Testis (tissue), 2 donors: ENCODE measurements at regions not wholly inside any gene's neighbourhood (a gene's known extent, or its start where the extent isn't known, plus 50 kb on each side); places are given as distances from the start of the nearest gene placed in this dataset.

ENCODE experiments used
- DNase-seq: peaks from one replicate; pipeline ENCODE4 v3.0.0-alpha.2; 2019
- H3K27ac ChIP-seq, 2 donors: fragments of 200-600 bp; sonication (generic); one replicate each; pipeline ENCODE4 v1.5.1; 2019
- H3K27me3 ChIP-seq: fragments of 200-600 bp; sonication (generic); one replicate; pipeline ENCODE4 v1.5.1; 2019
- H3K36me3 ChIP-seq: fragments of 200-600 bp; sonication (generic); one replicate; pipeline ENCODE4 v1.5.1; 2017; ENCODE audit warnings: low read depth; ENCODE audit errors: missing control alignments
- H3K4me1 ChIP-seq: fragments of 200-600 bp; sonication (generic); one replicate; pipeline ENCODE4 v1.5.1; 2019
- H3K4me3 ChIP-seq, 2 donors: fragments of 200-600 bp; sonication (generic); one replicate each; pipeline ENCODE4 v1.5.1; 2017 to 2019
- H3K9me3 ChIP-seq: fragments of 200-600 bp; sonication (generic); one replicate; pipeline ENCODE4 v1.5.1; 2017
- POLR2A ChIP-seq: fragments of 450-650 bp; IDR thresholded peaks from one replicate; pipeline ENCODE4 v1.6.1; 2017; ENCODE audit warnings: antibody characterized with exemption, mild to moderate bottlenecking, moderate library complexity
- WGBS, 2 donors: methylation state at CpG; one replicate each; pipeline ENCODE4 v1.1.5; 2018; 5-methylcytosine and 5-hydroxymethylcytosine counted together
- intact Hi-C: fragments of 100-400 bp; cut with DNase I; formaldehyde crosslinking; loops from one replicate; pipeline ENCODE4 v1.15.1; 2023; ENCODE audit warnings: low total_unique reads
- TF ChIP-seq, protein P1 (sequence below), 3 experiments: fragments of 450-650 bp in 2 of 3; fragments of 200-600 bp in 1 of 3; sonication (generic) in 1 of 3; IDR thresholded peaks; one replicate each; pipeline ENCODE4 v1.5.1; 2016 to 2019; ENCODE audit warnings: antibody characterized with exemption in 3 of 3, mild to moderate bottlenecking in 2 of 3, moderate library complexity in 1 of 3

GRCh38 chr11:127806501-127806900 is 780.9 kb downstream of the ETS1 start:
- TF ChIP-seq POLR2A, result no peak
- TF ChIP-seq, protein P1, sequence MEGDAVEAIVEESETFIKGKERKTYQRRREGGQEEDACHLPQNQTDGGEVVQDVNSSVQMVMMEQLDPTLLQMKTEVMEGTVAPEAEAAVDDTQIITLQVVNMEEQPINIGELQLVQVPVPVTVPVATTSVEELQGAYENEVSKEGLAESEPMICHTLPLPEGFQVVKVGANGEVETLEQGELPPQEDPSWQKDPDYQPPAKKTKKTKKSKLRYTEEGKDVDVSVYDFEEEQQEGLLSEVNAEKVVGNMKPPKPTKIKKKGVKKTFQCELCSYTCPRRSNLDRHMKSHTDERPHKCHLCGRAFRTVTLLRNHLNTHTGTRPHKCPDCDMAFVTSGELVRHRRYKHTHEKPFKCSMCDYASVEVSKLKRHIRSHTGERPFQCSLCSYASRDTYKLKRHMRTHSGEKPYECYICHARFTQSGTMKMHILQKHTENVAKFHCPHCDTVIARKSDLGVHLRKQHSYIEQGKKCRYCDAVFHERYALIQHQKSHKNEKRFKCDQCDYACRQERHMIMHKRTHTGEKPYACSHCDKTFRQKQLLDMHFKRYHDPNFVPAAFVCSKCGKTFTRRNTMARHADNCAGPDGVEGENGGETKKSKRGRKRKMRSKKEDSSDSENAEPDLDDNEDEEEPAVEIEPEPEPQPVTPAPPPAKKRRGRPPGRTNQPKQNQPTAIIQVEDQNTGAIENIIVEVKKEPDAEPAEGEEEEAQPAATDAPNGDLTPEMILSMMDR (IDR thresholded peaks at IDR 0.05), result no peak
- peak overlapping the region; percentile 69 to 71 for H3K27ac ChIP-seq
- no peak overlapping the region for H3K4me3 ChIP-seq
- peak; percentile 49 for DNase-seq
- peaks cover 8% of the 10 kb centered on the region for H3K4me1 ChIP-seq
- no peaks in the 10 kb centered on the region for H3K36me3 ChIP-seq
- 61 to 70% methylated on average over 1 of the region's 1 CpG for WGBS, 2 donors
- intact Hi-C loops, result no loop called here
- H3K9me3 ChIP-seq, result no peaks in the 10 kb centered on the region
- H3K27me3 ChIP-seq, result no peaks in the 10 kb centered on the region

DNA sequence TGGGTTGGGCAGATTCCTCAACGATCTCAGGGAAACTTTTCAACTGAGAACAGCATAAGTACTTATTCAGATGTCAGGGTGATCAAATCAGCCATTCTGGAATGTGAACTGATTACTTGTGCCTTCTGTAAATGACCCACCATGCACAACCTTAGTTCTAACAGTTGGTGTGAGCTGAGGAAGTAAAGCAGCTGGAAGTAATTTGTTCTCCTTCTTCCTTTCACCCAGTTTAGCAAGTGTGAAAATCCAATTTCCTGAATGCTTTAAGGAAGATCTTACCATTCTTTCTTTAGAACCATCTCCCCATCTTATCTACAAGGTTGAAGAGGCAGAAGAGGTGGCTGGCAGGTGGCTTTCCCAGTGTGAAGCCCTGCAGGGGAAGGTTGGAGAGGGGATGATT is 781.6 kb downstream of the ETS1 start:
- intact Hi-C loops, result no loop called here

GRCh38 chr11:127804747-127805400 is 782.5 kb downstream of the ETS1 start:
- H3K27me3 ChIP-seq, result no peaks in the 10 kb centered on the region
- DNase-seq, result no peak
- H3K9me3 ChIP-seq, result no peaks in the 10 kb centered on the region
- WGBS, 2 donors, result 53 to 65% methylated on average over 2 of the region's 2 CpGs
- TF ChIP-seq, protein P1 (IDR thresholded peaks at IDR 0.05), result no peak
- TF ChIP-seq POLR2A, result no peak
- peaks cover 8% of the 10 kb centered on the region for H3K4me1 ChIP-seq
- H3K36me3 ChIP-seq, result no peaks in the 10 kb centered on the region
- H3K4me3 ChIP-seq, result no peak overlapping the region
- intact Hi-C loops, result no loop called here
- H3K27ac ChIP-seq, result peak overlapping the region in 1 of 2 donors; percentile 71

More for the DNA sequence above, 781.6 kb downstream of the ETS1 start:
- Histone ChIP-seq H3K27me3 (no peaks in the 10 kb centered on the region), H3K36me3 (no peaks in the 10 kb centered on the region), H3K9me3 (no peaks in the 10 kb centered on the region), H3K27ac (peak overlapping the region; percentile 69 to 71), H3K4me1 (peaks cover 8% of the 10 kb centered on the region), H3K4me3 (no peak overlapping the region)
- DNase-seq, result no peak
- TF ChIP-seq, protein P1 (IDR thresholded peaks at IDR 0.05), result no peak
- TF ChIP-seq POLR2A, result no peak
- 80 to 83% methylated on average over 1 of the region's 1 CpG for WGBS, 2 donors

DNA sequence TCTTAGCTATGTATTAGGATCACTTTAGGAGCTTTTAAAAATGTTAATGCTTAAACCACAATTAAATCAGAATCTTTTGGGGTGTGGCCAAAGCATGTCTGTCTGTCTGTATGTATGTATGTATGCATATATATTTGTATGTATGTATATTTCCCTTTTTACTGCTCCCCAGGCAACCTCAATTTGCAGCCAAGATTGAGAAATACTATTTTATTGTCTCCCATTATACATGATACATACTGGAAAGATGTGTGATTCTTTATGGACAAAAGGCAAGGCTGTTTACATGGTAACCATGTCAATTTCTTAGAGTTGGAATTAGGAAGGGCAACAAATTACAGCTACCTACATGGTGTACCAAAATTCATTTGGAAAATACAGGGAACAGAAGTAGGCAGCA is 783.6 kb downstream of the ETS1 start:
- no peak overlapping the region for H3K27ac ChIP-seq
- intact Hi-C loops, result no loop called here
- no peaks in the 10 kb centered on the region for H3K36me3 ChIP-seq

More for the DNA sequence above, 783.6 kb downstream of the ETS1 start:
- TF ChIP-seq, protein P1 (IDR thresholded peaks at IDR 0.05), result no peak
- no peak for TF ChIP-seq POLR2A
- H3K27me3 ChIP-seq, result no peaks in the 10 kb centered on the region
- H3K4me1 ChIP-seq, result peaks cover 8% of the 10 kb centered on the region
- H3K4me3 ChIP-seq, result no peak overlapping the region
- DNase-seq, result no peak
- H3K9me3 ChIP-seq, result no peaks in the 10 kb centered on the region
